ENCODE measurements at regions not wholly inside any gene's neighbourhood (a gene's known extent, or its start where the extent isn't known, plus 50 kb on each side); places are given as distances from the start of the nearest gene placed in this dataset.

DNA sequence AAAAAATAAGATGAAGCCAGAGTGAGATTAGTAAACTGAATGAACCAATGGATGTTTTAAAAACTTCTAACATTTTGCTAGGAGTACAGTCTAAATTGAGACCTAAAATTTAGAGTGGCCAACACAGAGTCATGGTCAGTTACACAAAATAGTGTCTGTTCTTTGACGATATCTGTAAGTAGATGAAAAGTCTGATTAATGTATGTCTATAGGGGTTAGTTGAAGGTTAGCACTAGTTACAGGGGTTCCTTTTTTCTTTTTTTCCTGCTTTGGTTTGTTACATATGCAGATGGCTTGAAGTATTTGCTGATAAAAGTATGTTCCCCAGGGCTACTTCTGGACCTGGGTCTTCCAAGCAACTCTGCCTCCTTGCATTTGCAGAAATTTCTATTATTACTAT, 90.1 kb upstream of the MTPN start:
- DNase-seq (ENCODE audit: low spot score) = no peak

DNA sequence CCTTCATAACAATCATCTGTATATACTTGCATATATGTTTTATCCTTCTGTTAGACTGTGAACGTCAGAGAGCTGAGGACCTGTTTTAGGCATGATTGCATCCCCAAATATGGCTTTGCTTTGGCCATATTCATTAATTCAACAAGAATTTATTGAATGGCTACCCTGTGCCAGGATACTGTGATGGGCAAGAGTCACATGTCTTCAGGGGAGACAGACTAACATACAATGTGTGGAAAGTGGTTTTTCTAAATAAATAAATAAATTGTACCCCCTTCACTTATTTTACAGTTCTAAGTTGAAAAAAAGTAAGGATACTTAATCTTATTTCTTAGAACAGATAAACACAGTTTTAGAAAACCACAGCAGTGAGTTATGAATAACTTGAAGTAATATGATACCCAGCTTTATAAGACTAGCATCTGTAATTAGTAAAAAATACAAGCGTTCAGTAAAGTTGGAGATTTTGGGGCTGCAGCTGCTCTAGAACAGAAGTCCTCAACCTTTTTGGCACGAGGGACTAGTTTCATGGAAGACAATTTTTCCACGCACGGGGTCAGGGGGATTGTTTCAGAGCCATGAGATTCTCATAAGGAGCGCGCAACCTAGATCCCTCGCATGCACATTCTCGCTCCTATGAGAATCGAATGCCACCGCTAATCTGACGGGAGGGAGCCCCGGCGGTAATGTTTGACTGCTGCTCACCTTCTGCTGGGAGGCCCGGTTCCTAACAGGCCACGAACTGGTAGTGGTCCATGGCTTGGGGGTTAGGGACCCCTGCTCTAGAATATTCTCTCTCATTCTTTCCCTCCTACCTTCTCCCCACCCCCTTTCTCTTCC, 89.4 kb upstream of the MTPN start:
- no peak for DNase-seq (ENCODE audit: low spot score)

GRCh38 chr7:136064627-136065237, 87.6 kb upstream of the MTPN start:
- DNase-seq (ENCODE audit: low spot score) = no peak

DNA sequence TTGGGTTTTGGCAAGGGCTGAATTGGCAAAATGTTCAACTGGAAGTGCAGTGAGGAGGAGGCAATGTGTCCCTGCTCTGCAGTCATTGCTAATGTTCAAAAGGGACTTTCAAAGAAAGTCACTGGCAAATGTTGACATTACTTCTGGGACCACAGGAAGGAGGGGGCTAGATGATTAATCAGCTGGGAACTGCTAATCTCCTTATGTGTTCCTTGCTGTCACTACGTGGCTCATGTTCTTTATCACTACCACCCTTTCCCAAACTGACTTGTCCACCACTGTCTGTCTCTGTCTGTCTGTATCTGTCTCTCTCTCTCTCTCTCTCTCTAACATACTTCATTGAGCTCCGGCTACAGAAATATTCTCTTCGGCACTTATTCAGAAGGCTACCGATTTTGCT, 86.9 kb upstream of the MTPN start:
- no peak for DNase-seq (ENCODE audit: low spot score)

GRCh38 chr7:136063326-136063666, 86.1 kb upstream of the MTPN start:
- DNase-seq (ENCODE audit: low spot score) = no peak

DNA sequence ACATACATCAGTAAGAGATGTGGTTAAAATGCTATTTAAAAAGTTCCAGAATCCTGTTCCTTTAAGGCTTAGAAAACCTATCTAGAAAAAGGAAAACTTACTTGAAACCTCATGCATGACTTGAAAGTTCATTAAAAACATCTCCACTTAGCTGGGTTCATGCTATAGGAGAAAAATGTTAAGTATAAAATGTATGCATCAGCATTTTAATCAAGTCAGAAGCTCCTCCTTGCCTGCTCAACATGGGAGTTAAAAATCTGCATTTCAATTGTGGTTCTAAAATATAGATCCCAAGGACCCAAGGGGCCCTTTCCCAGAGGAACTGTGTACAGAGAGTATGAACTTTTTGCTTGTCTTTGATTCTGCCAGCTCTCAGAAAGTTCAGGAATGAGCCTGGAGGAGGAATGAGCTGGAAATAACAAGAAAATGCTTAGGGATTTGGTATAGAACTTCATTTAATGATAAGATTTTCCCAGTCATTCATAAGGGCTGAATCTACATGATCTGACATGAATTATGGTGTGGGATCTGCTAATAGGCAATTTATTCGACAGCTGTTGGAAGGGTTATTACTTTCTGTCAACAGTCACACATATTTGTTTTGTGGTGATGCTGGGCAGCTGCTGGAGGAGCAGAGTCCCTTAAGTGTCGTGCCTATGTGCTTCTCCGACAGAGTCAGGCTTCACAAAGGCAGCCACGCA, 85.6 kb upstream of the MTPN start:
- DNase-seq (ENCODE audit: low spot score) = no peak

- DNase-seq (ENCODE audit: low spot score) = no peak
Observed at GRCh38 chr7:136061433-136061832, 84.3 kb upstream of the MTPN start.

DNA sequence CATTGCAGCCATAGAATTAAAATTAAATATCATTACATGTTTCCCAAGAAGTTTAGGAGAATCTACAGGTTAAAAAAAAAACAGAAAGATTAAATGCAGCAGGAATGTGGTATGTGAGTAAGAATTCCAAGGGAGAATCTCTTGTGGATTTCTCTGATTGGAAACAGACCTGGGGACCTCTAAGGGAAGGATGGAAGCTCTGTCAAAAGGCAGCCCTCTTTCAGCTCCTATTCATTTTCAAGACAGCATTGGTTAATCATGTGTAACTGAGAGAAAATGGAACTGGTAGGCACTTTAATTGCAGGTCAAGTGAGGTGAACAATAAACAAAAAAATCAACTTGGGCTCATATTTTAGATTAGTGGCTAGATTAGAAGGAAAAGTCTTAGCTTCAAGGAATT, 81.4 kb upstream of the MTPN start:
- no peak for DNase-seq (ENCODE audit: low spot score)

DNA sequence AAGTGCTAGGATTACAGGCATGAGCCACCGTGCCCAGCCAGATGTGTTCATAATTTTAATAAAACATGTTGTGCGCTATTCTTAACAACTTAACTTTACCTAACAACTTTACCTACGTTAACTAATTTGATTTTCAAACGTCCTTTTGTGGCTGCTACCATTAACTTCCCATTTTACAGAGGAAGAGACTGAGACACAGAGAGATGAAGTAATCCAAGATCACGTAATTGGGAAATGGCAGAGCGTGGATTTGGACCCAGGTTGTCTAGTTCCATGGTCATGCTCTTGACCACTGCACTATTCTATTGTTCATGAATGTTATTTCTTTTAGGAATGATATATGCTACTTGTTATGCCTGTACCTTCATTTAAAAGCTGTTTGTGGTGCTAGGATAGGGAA, 80.3 kb upstream of the MTPN start:
- no peak for DNase-seq (ENCODE audit: low spot score)

GRCh38 chr7:136056651-136057231, 79.6 kb upstream of the MTPN start:
- no peak for DNase-seq (ENCODE audit: low spot score)

- DNase-seq (ENCODE audit: low spot score) = no peak
Observed at GRCh38 chr7:136055266-136055665, 78.1 kb upstream of the MTPN start.

DNA sequence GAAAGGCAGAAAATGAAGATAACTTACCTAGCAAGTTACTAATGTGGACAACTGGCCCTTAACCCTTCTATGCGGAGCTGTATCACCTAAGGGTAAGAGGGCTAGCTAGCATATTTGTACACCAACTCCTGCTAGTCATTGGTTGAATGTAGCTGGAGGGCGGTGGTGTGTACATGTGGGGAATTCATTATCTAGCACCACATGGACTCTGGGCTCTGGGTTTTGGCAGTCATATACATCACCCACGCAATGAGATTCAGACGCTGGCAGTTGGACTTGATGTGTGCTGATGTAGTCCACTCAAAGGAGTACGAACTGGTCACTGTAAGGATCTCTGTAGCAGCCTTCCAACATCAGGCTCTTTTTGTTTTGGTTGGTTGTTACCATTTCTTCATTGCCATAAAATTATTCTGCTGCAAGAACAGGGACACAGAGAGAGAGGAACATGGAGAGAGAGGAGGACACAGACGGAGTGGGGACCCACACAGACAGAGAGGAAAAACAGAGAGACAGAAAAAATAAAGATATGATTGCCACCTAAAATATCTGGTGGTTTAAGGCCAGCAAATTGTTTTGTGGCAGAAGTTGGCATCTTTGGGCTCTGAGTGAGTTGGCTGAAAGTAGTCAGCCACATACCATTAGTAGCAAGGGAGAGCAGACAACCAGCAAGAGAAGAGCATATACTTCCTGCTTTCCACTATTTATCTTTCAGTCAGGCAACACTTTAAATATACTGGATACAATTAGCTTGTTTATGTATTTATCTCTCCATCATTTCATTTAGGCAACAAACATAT, 76.7 kb upstream of the MTPN start:
- DNase-seq (ENCODE audit: low spot score) = no peak

DNA sequence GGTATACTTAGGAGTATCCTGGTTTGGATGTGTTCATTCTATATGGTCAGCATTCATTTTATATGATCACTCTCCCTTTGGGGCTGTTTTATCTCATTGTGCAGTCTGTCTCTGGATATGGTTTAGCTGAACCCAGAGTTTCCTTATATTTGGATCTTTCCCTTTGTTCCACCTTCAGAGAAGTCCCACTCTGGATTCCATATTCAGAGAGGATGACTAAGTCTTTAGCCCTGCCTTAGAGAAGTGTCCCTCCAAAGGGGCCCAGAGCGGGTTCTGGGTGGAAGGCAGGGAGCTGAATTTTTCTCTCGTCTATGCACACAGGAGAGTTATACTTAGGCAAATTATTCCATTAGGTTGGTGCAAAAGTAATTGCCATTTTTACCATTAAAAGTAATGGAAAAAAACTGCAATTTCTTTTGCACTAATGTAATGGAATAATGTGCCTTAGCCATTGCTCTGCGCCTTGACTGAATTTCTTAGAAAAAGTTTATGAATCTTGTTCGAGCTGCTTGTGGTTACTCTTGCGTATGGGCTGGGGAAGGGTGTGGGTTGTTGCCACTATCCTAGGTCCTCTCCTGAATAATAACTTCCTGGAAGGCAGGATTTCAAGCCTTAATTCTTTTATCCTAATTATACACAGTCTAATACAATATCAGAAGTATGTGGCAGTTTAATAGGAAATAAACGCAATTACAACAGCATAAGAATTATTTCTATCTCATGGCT, 74.2 kb upstream of the MTPN start:
- DNase-seq (ENCODE audit: low spot score) = no peak

DNA sequence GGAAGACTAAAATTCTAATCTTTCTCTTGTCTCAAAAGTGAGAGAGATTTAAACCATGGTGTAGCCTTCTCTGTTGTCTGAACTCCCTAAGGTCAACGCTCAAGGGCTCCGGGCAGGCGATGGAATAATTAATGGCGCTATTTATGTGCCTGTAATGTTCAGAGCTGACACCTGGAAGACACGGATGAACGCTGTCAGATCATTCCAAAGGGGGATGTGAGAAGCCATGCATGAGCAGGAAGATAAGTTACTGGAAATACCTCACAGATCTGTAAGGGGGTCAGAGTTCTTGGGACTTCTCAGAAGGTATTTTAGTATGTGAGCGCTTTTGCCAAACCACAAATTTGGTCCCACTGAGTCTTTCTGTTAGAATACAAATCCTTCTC, 73.3 kb upstream of the MTPN start:
- DNase-seq (ENCODE audit: low spot score) = no peak

DNA sequence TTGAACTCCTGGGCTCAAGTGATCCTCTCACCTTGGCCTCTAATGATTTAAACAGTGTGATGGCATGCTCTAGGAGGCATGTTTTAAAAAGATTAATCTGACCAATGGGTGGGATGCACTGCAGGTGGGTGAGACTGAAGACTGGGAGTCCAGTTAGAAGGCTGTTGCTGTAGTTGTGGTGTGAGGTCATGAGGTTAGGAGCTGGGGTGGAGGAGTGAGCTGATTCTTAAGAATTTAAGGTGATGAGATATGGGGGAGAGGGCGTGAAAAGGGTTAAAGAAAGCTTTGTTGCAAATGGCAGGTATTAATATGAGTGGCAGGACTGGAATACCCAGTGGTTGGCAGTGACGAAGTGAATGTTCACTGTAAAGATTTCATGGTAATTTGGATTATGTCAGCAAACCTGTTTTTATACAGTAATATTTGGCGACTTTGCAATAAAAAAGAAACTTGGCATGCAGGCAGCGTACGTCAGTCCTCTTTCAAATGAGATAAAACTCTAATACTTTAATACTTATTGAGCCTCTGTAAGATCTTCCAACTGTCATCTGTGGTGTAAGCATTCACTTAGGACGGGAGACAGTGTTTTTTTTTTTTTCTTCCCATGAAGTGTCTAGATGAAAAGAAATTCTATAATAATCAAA, 72.8 kb upstream of the MTPN start:
- no peak for DNase-seq (ENCODE audit: low spot score)

- DNase-seq (ENCODE audit: low spot score) = no peak
Observed at GRCh38 chr7:136049117-136049516, 72.0 kb upstream of the MTPN start.

DNA sequence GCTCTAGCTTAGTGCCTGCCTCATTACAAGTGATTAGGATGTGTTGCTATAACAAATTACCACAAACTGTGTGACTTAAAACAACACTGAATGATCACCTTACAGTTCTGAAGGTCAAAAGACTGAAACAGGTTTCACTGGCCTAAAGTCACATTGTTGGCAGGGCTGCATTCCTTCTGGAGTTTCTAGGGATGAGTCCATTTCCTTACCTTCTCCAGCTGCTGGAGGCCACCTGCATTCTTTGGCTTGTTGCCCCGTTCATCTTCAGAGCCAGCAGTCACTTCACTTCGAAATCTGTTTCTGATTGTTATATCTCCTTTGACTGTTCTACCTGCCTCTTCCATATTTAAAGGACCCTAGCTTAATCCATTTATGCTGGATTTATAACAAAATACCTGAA, 69.4 kb upstream of the MTPN start:
- no peak for DNase-seq (ENCODE audit: low spot score)

GRCh38 chr7:136045992-136046391, 68.8 kb upstream of the MTPN start:
- DNase-seq (ENCODE audit: low spot score) = no peak

- DNase-seq (ENCODE audit: low spot score) = no peak
Observed at GRCh38 chr7:136045181-136045580, 68.0 kb upstream of the MTPN start.

DNA sequence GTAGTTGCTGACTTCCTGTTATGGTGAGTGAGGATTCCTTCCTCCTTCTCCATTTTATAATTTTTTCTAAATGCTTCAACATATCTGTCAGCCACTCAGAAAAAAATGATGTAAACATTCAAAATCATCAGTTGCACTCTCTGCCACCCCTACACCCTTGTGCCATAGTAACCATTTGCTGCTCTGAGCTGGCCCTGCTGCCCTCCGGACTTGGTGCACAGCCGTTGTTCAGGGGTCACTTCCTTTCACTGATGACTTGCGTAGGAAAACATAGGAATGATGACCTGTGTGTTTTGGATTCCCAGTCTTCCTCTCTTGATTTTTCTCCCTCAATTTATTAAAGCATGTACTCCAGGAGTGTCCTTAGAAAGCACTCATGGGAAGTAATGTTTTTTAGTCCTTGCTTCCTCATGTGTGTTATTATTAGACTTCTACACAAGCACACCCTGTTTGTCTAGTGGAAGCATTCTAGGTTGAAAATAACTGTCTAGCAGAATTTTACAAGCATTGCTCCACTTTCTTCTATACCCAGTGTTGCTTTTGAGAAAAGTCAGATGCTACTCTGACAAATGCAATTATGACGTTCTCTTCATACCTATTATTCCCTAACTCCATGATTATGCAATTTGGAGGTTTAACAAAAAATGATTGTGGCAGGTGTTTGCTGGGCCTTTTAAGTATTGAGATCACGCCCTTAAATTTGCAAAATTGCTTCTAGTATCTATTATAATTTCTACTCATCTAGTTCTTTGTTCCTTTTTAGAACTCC, 62.6 kb upstream of the MTPN start:
- DNase-seq (ENCODE audit: low spot score) = no peak

Data from RKO (cell line).